ENCODE measurements at regions not wholly inside any gene's neighbourhood (a gene's known extent, or its start where the extent isn't known, plus 50 kb on each side); places are given as distances from the start of the nearest gene placed in this dataset.

- H3K9me3 Mint-ChIP-seq: no peaks in the 10 kb centered on the region
- Histone ChIP-seq H3K9me3 (ENCODE audit: control insufficient read depth, insufficient read depth, low read length) (no peaks in the 10 kb centered on the region), H3K27ac (ENCODE audit: low read length) (no peak overlapping the region), H3K4me3 (ENCODE audit: low read length) (no peak overlapping the region), H3K27me3 (ENCODE audit: control insufficient read depth, insufficient read depth, low read length) (no peaks in the 10 kb centered on the region), H3K4me1 (ENCODE audit: control insufficient read depth, insufficient read depth, low read length) (peaks cover 13% of the 10 kb centered on the region), H3K36me3 (ENCODE audit: control insufficient read depth, insufficient read depth, low read length) (no peaks in the 10 kb centered on the region)
- peaks cover 6 to 10% of the 10 kb centered on the region in 2 donors for H3K27me3 Mint-ChIP-seq (ENCODE audit: low read depth in 2 of 2)
- H3K4me3 Mint-ChIP-seq: no peak overlapping the region
- 91% methylated on average over 8 of the region's 8 CpGs for WGBS (ENCODE audit: insufficient coverage)
- H3K27ac Mint-ChIP-seq: no peak overlapping the region
- intact Hi-C loops (cut with micrococcal nuclease): no loop called here
- DNase-seq (no peak), ATAC-seq (no peak)
- TF ChIP-seq CTCF (IDR thresholded peaks at IDR 0.05): no peak
- no peaks in the 10 kb centered on the region for H3K36me3 Mint-ChIP-seq
- peaks cover 10 to 16% of the 10 kb centered on the region in 2 donors for H3K4me1 Mint-ChIP-seq
These were observed 212.1 kb upstream of the RTL1 start for GRCh38 chr14:101115652-101116051.

- Mint-ChIP-seq H3K4me3 (no peak overlapping the region), H3K36me3 (no peaks in the 10 kb centered on the region), H3K4me1 (peaks cover 15 to 20% of the 10 kb centered on the region in 2 donors), H3K9me3 (no peaks in the 10 kb centered on the region), H3K27ac (no peak overlapping the region), H3K27me3 (ENCODE audit: low read depth in 2 of 2) (peaks cover 6 to 10% of the 10 kb centered on the region in 2 donors)
- Histone ChIP-seq H3K4me1 (ENCODE audit: control insufficient read depth, insufficient read depth, low read length) (peaks cover 18% of the 10 kb centered on the region), H3K36me3 (ENCODE audit: control insufficient read depth, insufficient read depth, low read length) (no peaks in the 10 kb centered on the region), H3K4me3 (ENCODE audit: low read length) (no peak overlapping the region), H3K9me3 (ENCODE audit: control insufficient read depth, insufficient read depth, low read length) (no peaks in the 10 kb centered on the region), H3K27me3 (ENCODE audit: control insufficient read depth, insufficient read depth, low read length) (no peaks in the 10 kb centered on the region), H3K27ac (ENCODE audit: low read length) (no peak overlapping the region)
- DNase-seq: no peak
- no peak for TF ChIP-seq CTCF (IDR thresholded peaks at IDR 0.05)
- no peak for ATAC-seq
- intact Hi-C loops (cut with micrococcal nuclease): no loop called here
- WGBS (ENCODE audit: insufficient coverage): 81% methylated on average over 4 of the region's 4 CpGs
These were observed 212.5 kb upstream of the RTL1 start for GRCh38 chr14:101116065-101116464.

- no peaks in the 10 kb centered on the region for H3K9me3 Mint-ChIP-seq
- no peak overlapping the region for H3K27ac Mint-ChIP-seq
- WGBS (ENCODE audit: insufficient coverage): 86% methylated on average over 17 of the region's 17 CpGs
- intact Hi-C loops (cut with micrococcal nuclease): no loop called here
- H3K36me3 ChIP-seq (ENCODE audit: control insufficient read depth, insufficient read depth, low read length): no peaks in the 10 kb centered on the region
- no peak overlapping the region for H3K4me3 Mint-ChIP-seq
- no peak for TF ChIP-seq CTCF (IDR thresholded peaks at IDR 0.05)
- peaks cover 23% of the 10 kb centered on the region for H3K4me1 ChIP-seq (ENCODE audit: control insufficient read depth, insufficient read depth, low read length)
- no peaks in the 10 kb centered on the region for H3K27me3 ChIP-seq (ENCODE audit: control insufficient read depth, insufficient read depth, low read length)
- no peak overlapping the region for H3K4me3 ChIP-seq (ENCODE audit: low read length)
- no peaks in the 10 kb centered on the region for H3K36me3 Mint-ChIP-seq
- DNase-seq: no peak
- H3K9me3 ChIP-seq (ENCODE audit: control insufficient read depth, insufficient read depth, low read length): no peaks in the 10 kb centered on the region
- no peak for ATAC-seq
- H3K4me1 Mint-ChIP-seq: peaks cover 20 to 25% of the 10 kb centered on the region in 2 donors
- peaks cover 6 to 10% of the 10 kb centered on the region in 2 donors for H3K27me3 Mint-ChIP-seq (ENCODE audit: low read depth in 2 of 2)
- H3K27ac ChIP-seq (ENCODE audit: low read length): no peak overlapping the region
These were observed 213.1 kb upstream of the RTL1 start for GRCh38 chr14:101116486-101117130.

- no peaks in the 10 kb centered on the region for H3K36me3 ChIP-seq (ENCODE audit: control insufficient read depth, insufficient read depth, low read length)
- no peaks in the 10 kb centered on the region for H3K27me3 ChIP-seq (ENCODE audit: control insufficient read depth, insufficient read depth, low read length)
- H3K36me3 Mint-ChIP-seq: no peaks in the 10 kb centered on the region
- H3K9me3 Mint-ChIP-seq: no peaks in the 10 kb centered on the region
- no peak overlapping the region for H3K27ac ChIP-seq (ENCODE audit: low read length)
- intact Hi-C loops (cut with micrococcal nuclease): no loop called here
- H3K4me1 ChIP-seq (ENCODE audit: control insufficient read depth, insufficient read depth, low read length): peaks cover 27% of the 10 kb centered on the region
- peaks cover 21 to 27% of the 10 kb centered on the region in 2 donors for H3K4me1 Mint-ChIP-seq
- WGBS (ENCODE audit: insufficient coverage): 65% methylated on average over 2 of the region's 2 CpGs
- H3K4me3 Mint-ChIP-seq: no peak overlapping the region
- peaks cover 6 to 10% of the 10 kb centered on the region in 2 donors for H3K27me3 Mint-ChIP-seq (ENCODE audit: low read depth in 2 of 2)
- TF ChIP-seq CTCF (IDR thresholded peaks at IDR 0.05): no peak
- H3K27ac Mint-ChIP-seq: no peak overlapping the region
- ATAC-seq (no peak), DNase-seq (no peak)
- no peaks in the 10 kb centered on the region for H3K9me3 ChIP-seq (ENCODE audit: control insufficient read depth, insufficient read depth, low read length)
- no peak overlapping the region for H3K4me3 ChIP-seq (ENCODE audit: low read length)
These were observed 214.0 kb upstream of the RTL1 start for GRCh38 chr14:101117543-101117942.
